ENCODE measurements at regions not wholly inside any gene's neighbourhood (a gene's known extent, or its start where the extent isn't known, plus 50 kb on each side); places are given as distances from the start of the nearest gene placed in this dataset.

DNA sequence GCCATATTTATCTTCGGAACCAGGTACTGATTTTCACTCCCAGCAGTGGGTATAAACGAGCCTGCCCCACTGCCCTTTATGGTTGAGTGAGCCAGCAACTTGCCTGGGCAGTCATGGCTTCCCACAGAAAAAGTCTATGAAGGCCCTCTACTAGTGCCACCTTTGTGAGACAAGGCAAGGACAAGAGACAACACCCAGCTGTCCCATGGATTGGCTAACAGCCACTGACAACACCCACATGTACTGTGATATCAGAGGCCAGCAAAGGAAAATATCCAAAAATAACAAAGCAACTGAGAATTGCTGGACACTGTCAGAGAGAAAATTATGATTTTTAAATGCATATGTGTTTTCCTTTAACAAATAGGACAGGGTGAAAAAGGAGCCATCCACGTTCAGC lies 248.4 kb upstream of the TTC29 start:
- Histone ChIP-seq H3K9me1 (ENCODE audit: control insufficient read depth, extremely low read depth, insufficient read depth, low read length) (no peaks in the 10 kb centered on the region), H3K4me3 (ENCODE audit: control insufficient read depth in 2 of 3, extremely low read depth in 1 of 3, insufficient read depth in 2 of 3, low read depth in 1 of 3, low read length in 3 of 3) (no peak overlapping the region), H3K4me2 (ENCODE audit: control insufficient read depth, extremely low read depth, insufficient read depth, low read depth, low read length) (no peak overlapping the region), H3K9me3 (ENCODE audit: control insufficient read depth, low read depth, low read length) (no peaks in the 10 kb centered on the region), H3K36me3 (ENCODE audit: control insufficient read depth in 2 of 2, extremely low read depth in 1 of 2, insufficient read depth in 2 of 2, low read length in 2 of 2) (no peaks in the 10 kb centered on the region), H3K4me1 (ENCODE audit: control insufficient read depth, extremely low read depth, insufficient read depth, low read length) (no peaks in the 10 kb centered on the region), H3K27me3 (ENCODE audit: control insufficient read depth, extremely low read depth, insufficient read depth, low read length) (no peaks in the 10 kb centered on the region), H3K9ac (ENCODE audit: control insufficient read depth, extremely low read depth, insufficient read depth, low read length) (no peak overlapping the region), H3K79me2 (ENCODE audit: control insufficient read depth, insufficient read depth, low read length) (no peaks in the 10 kb centered on the region), H2AFZ (ENCODE audit: control insufficient read depth, low read length) (no peak overlapping the region), H4K20me1 (ENCODE audit: control insufficient read depth, extremely low read depth, insufficient read depth, low read length) (no peaks in the 10 kb centered on the region), H3K27ac (ENCODE audit: control insufficient read depth, insufficient read depth, low read length) (no peak overlapping the region)
- TF ChIP-seq CTCF (optimal IDR thresholded peaks at IDR 0.05 in 1 of 3, IDR thresholded peaks at IDR 0.05 in 1 of 3, conservative IDR thresholded peaks at IDR 0.05 in 1 of 3; ENCODE audit: extremely low read depth in 1 of 3, insufficient read depth in 2 of 3, low read length in 3 of 3) (no peak), EZH2 (IDR thresholded peaks at IDR 0.05; ENCODE audit: low read length) (no peak)
- dilution Hi-C loops (cut with MboI; ENCODE audit: extremely low pct_ligation_motif_present, low sequenced_read_pairs): no loop called here
- FAIRE-seq (no peak), DNase-seq (ENCODE audit: low read depth, low spot score) (no peak)

DNA sequence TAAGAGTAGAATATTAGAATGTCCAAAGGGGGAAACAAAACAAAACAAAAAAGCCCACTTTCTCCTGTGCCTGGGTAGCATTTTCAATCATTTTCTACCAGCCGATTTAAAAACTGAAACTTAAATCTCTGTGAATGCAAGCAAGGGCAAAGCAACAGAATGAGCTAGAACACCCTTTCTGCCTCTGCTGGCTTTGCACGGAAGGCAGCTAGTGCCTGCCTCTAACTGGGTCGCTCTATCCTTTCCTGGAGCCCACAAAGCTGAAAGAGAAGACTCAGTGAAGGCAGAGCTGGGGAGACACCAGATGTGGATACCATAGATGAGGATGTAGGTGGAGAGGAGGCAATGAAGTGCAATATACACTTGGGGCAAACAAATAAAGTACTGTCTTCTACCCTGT lies 248.9 kb upstream of the TTC29 start:
- Histone ChIP-seq H2AFZ (ENCODE audit: control insufficient read depth, low read length) (no peak overlapping the region), H3K27me3 (ENCODE audit: control insufficient read depth, extremely low read depth, insufficient read depth, low read length) (no peaks in the 10 kb centered on the region), H3K27ac (ENCODE audit: control insufficient read depth, insufficient read depth, low read length) (no peak overlapping the region), H3K9me1 (ENCODE audit: control insufficient read depth, extremely low read depth, insufficient read depth, low read length) (no peaks in the 10 kb centered on the region), H3K4me1 (ENCODE audit: control insufficient read depth, extremely low read depth, insufficient read depth, low read length) (no peaks in the 10 kb centered on the region), H3K9me3 (ENCODE audit: control insufficient read depth, low read depth, low read length) (no peaks in the 10 kb centered on the region), H3K4me2 (ENCODE audit: control insufficient read depth, extremely low read depth, insufficient read depth, low read depth, low read length) (no peak overlapping the region), H3K36me3 (ENCODE audit: control insufficient read depth in 2 of 2, extremely low read depth in 1 of 2, insufficient read depth in 2 of 2, low read length in 2 of 2) (no peaks in the 10 kb centered on the region), H3K4me3 (ENCODE audit: control insufficient read depth in 2 of 3, extremely low read depth in 1 of 3, insufficient read depth in 2 of 3, low read depth in 1 of 3, low read length in 3 of 3) (no peak overlapping the region), H3K9ac (ENCODE audit: control insufficient read depth, extremely low read depth, insufficient read depth, low read length) (no peak overlapping the region), H4K20me1 (ENCODE audit: control insufficient read depth, extremely low read depth, insufficient read depth, low read length) (no peaks in the 10 kb centered on the region), H3K79me2 (ENCODE audit: control insufficient read depth, insufficient read depth, low read length) (no peaks in the 10 kb centered on the region)
- TF ChIP-seq CTCF (optimal IDR thresholded peaks at IDR 0.05 in 1 of 3, IDR thresholded peaks at IDR 0.05 in 1 of 3, conservative IDR thresholded peaks at IDR 0.05 in 1 of 3; ENCODE audit: extremely low read depth in 1 of 3, insufficient read depth in 2 of 3, low read length in 3 of 3): no peak
- TF ChIP-seq EZH2 (IDR thresholded peaks at IDR 0.05; ENCODE audit: low read length): no peak
- DNase-seq (ENCODE audit: low read depth, low spot score) (no peak), FAIRE-seq (no peak)
- dilution Hi-C loops (cut with MboI; ENCODE audit: extremely low pct_ligation_motif_present, low sequenced_read_pairs): no loop called here
